Medulla oblongata (tissue), 1 donor: ENCODE measurements at regions not wholly inside any gene's neighbourhood (a gene's known extent, or its start where the extent isn't known, plus 50 kb on each side); places are given as distances from the start of the nearest gene placed in this dataset.

Experiments used
- DNase-seq: peaks from one replicate; pipeline ENCODE4 v3.0.0-alpha.2; 2015; ENCODE audit errors: extremely low spot score

DNA sequence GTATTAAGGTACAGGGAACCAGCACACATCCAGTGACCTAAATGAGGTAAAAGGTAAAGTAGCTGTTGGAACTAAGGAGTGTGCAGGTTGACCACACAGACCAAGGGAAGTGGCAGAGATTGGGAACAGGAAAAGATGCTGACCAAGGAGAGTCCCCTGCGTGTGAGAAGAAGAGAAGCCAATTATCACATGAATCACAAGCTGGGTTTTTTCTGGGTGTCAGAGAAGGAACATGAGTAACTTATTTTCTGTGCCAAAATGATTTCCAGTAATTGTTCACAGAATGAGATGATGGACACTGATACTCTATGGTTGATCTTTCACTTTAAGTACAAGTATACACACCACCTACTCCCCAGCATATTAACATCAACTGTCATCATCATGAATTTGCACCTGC lies 130.7 kb upstream of the ACO1 start:
- no peak for DNase-seq

DNA sequence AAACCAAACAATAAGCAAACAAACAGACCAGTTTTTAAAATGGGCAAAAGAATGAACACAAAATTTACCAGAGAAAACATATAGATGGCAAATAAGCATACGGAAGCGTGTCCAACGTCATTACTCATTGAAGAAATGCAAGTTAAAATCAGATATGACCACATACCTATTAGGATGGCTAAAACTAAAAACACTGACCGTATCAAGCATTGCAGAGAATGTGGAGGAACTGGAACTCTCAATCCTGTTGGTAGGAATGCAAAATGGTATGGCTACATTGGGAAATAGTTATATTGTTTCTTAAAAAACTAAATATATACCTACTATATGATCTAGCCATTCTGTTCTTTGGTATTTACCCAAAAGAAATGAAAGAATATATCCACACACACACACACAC lies 129.4 kb upstream of the ACO1 start:
- DNase-seq, result no peak

GRCh38 chr9:32258482-32258881 lies 126.0 kb upstream of the ACO1 start:
- no peak for DNase-seq

DNA sequence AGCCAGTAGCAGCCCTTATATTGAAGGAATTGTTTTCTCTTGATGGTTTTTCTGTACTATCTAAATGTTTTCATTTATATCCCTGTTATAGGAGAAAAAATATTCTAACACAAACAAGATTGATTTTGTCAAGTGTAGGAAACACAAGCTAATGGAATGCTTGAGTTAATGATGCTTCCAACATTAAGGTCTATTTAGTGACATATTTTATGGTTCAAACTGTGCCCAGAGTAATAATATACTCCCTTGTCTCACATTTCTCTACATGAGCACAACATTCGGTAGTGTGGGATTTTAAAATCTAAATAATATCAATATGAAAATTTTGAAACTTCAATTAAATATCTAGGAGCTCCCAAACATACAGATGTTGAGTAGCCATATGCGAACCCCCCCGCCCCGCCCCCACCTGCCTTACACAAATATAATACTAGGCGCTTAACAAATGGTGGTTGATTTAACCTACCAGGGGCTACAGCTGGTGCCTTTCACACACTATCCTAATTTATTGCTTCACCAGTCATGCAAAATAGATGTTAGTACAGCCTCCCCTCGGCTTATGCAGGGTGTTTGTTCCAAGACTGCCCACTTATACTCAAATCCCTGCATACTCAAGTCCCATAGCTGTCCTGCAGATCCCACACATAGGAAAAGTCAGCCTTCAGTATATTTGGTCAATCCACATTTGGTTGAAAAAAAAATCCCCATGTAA lies 124.1 kb upstream of the ACO1 start:
- no peak for DNase-seq

- no peak for DNase-seq
Measured at GRCh38 chr9:32264170-32264864, 120.1 kb upstream of the ACO1 start.

GRCh38 chr9:32265037-32265436 lies 119.4 kb upstream of the ACO1 start:
- DNase-seq, result no peak

DNA sequence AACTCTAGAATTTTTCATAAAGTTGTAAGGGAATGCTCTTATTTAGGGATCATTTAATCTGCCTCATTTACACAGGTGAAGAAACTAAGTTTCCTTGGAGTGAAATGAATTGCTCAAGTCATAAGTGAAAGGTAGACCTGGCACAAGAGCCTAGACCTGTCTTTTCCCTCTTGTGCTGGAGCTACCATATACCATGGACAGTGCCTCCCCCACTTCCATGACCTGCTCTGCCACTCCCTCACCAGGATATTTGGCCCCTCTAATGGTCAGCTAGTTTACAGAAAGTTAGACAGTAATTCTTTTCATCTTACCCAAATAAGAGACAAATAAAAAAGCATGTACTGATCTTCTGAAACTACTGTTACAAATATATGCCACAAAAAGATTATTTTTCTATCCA lies 105.5 kb upstream of the ACO1 start:
- DNase-seq, result no peak

GRCh38 chr9:32289756-32290155 lies 94.7 kb upstream of the ACO1 start:
- DNase-seq, result no peak

- no peak for DNase-seq
Measured at GRCh38 chr9:32291370-32291769, 93.1 kb upstream of the ACO1 start.

- DNase-seq, result no peak
Measured at GRCh38 chr9:32292611-32293010, 91.8 kb upstream of the ACO1 start.

GRCh38 chr9:32293091-32293490 lies 91.4 kb upstream of the ACO1 start:
- no peak for DNase-seq

GRCh38 chr9:32294106-32294505 lies 90.3 kb upstream of the ACO1 start:
- no peak for DNase-seq

DNA sequence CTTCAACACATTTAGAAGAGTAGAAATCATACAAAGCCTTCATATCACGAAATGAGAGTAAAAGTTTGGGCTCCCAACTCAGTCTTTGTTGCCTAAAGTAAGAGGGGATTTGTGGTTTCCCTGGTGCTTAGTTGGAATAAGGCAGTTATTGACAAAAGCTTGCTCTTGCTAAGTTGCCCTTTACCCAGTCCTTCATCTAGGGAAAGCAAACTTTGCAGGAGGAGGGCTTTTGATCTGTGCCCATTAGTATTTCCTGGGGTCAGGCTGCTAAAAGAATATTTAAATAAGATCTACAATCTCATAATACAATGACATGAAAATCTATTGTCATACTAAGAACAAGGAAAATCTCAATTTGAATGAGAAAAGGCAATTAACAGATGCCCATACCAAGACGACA lies 84.1 kb upstream of the ACO1 start:
- DNase-seq, result no peak

- DNase-seq, result no peak
Measured at GRCh38 chr9:32304495-32304894, 79.9 kb upstream of the ACO1 start.

DNA sequence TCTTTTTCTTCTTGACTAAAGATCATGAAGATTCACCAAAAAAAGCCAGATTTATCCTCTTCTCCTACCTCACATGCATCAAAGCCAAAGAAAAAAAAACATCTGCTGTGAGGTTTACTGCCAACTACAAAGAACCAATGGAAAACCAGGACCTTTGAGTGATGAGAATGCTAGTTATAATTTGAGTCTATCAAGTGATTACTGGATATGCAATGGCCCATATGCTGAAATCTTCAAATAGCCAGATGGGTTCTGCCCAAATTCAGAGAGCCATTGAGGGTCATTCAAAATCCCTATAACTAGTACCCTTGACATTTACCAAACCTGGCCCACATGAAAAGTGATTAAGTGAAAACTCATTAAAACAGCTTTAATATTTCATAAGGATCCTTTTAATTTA lies 78.4 kb upstream of the ACO1 start:
- no peak for DNase-seq

DNA sequence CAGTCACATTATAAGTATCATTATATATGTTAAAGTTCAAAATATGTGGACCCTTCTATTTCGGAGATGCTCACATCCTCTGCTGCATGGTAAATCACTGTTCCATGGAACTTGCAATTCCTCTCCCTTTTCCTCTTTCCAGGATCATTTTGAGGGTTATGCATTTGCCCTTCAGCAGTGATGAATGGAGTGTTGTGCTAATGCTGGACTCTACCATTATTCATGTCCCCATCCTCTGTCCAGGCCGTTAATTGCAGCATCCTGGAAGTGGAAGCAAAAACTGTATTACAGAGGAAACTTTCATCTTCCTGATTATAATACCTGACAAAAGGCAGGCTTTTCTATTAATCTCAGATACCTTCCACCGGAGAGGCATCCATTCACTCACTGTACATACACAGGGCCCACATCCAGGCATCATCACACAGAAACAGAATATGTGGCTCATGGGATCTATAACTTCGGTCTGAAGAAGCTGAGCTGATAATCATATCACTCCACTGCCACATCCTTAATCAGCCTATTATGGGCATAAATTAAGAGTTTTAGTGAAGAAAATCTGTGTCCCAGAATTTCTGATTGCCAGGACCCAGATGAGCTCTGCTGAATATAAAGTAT lies 65.0 kb upstream of the ACO1 start:
- DNase-seq, result no peak

GRCh38 chr9:32322622-32323021 lies 61.8 kb upstream of the ACO1 start:
- DNase-seq, result no peak

GRCh38 chr9:32326146-32326545 lies 58.3 kb upstream of the ACO1 start:
- no peak for DNase-seq

DNA sequence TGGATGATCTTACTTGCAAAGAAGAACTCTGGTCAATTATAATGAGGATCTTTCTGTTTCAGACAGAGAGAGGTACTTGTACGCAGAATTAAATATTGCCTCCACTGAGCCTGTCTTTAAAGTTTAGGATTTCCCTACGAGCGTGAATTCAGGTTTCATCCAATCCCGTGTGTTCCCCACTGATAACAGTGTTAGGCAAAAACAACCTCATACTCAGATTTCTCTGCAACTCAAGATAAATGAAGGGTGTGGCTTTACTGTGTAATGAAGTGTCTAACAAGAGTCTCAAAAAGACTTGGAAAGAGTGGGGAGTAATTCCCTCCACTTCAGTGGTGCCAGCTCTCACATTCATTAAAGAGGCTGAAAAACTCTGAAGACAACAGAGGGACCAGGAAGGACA lies 53.2 kb upstream of the ACO1 start:
- DNase-seq, result no peak

DNA sequence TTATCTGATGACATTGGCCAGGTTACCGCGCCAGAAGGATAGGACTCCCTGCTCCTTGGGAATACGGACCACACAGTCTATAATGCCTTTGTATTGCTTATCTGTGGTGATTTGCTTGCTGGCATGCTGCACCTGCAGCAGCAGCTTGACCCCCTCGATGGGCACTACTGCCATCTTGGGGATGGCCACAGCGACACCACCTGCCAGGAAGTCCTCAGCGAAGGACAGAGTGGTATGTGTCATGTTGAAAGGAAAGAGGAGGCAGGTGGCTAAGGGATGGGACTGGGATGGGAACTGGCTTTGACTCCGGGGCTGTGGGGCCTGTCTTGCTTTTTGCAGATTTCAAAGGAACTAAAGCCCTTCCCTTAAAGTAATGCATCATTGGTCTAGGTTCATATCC lies 50.3 kb upstream of the ACO1 start:
- no peak for DNase-seq
